ENCODE measurements at regions not wholly inside any gene's neighbourhood (a gene's known extent, or its start where the extent isn't known, plus 50 kb on each side); places are given as distances from the start of the nearest gene placed in this dataset.
A peak's percentile ranks its signal among the peaks of the same experiment; 100 is the strongest.

GRCh38 chr10:43816351-43817321, 168.0 kb upstream of the ZNF32 start:
- TF ChIP-seq POLR2A (IDR thresholded peaks at IDR 0.05): no peak
- no peak for TF ChIP-seq EP300 (IDR thresholded peaks at IDR 0.05)
- no peak for TF ChIP-seq CTCF (IDR thresholded peaks at IDR 0.05)
- TF ChIP-seq POLR2AphosphoS5 (IDR thresholded peaks at IDR 0.05): peak in 1 of 2 donors; percentile 18

GRCh38 chr10:43815181-43815885, 166.7 kb upstream of the ZNF32 start:
- no peak for ATAC-seq (ENCODE audit: low FRiP score in 2 of 2)
- 88 to 93% methylated on average over 2 of the region's 2 CpGs for whole genome bisulfite sequencing, 2 donors
- Histone ChIP-seq H3K36me3 (no peaks in the 10 kb centered on the region), H3K27me3 (no peaks in the 10 kb centered on the region), H3K27ac (peak overlapping the region in 1 of 4 donors; percentile 8), H3K4me3 (no peak overlapping the region), H3K9me3 (no peaks in the 10 kb centered on the region), H3K4me1 (peaks cover 3 to 12% (median 7%) of the 10 kb centered on the region in 4 donors)
- TF ChIP-seq POLR2AphosphoS5 (IDR thresholded peaks at IDR 0.05) (no peak), POLR2A (IDR thresholded peaks at IDR 0.05) (no peak), EP300 (IDR thresholded peaks at IDR 0.05) (no peak), CTCF (IDR thresholded peaks at IDR 0.05) (no peak)
- DNase-seq: no peak

More at GRCh38 chr10:43816351-43817321, 168.0 kb upstream of the ZNF32 start:
- Histone ChIP-seq H3K4me1 (peaks cover 3 to 7% (median 6%) of the 10 kb centered on the region in 4 donors), H3K36me3 (no peaks in the 10 kb centered on the region), H3K4me3 (no peak overlapping the region), H3K9me3 (no peaks in the 10 kb centered on the region), H3K27ac (peak overlapping the region in 1 of 4 donors; percentile 8), H3K27me3 (no peaks in the 10 kb centered on the region)
- peak in 1 of 2 donors; percentile 88 for ATAC-seq (ENCODE audit: low FRiP score in 2 of 2)
- 41 to 51% methylated on average over 10 of the region's 10 CpGs for WGBS, 2 donors
- no peak for DNase-seq

- TF ChIP-seq CTCF (IDR thresholded peaks at IDR 0.05): no peak
- TF ChIP-seq POLR2AphosphoS5 (IDR thresholded peaks at IDR 0.05): no peak
- no peak for TF ChIP-seq POLR2A (IDR thresholded peaks at IDR 0.05)
- no peak for TF ChIP-seq EP300 (IDR thresholded peaks at IDR 0.05)
- H3K4me3 ChIP-seq: no peak overlapping the region
These were observed 166.0 kb upstream of the ZNF32 start for GRCh38 chr10:43814663-43815062.

GRCh38 chr10:43811871-43812270, 163.2 kb upstream of the ZNF32 start:
- peaks cover 3 to 12% (median 7%) of the 10 kb centered on the region in 4 donors for H3K4me1 ChIP-seq
- no peaks in the 10 kb centered on the region for H3K9me3 ChIP-seq
- DNase-seq (no peak), ATAC-seq (ENCODE audit: low FRiP score in 2 of 2) (no peak)
- no peak overlapping the region for H3K27ac ChIP-seq
- no peaks in the 10 kb centered on the region for H3K27me3 ChIP-seq
- no peak overlapping the region for H3K4me3 ChIP-seq
- no peaks in the 10 kb centered on the region for H3K36me3 ChIP-seq
- TF ChIP-seq CTCF (IDR thresholded peaks at IDR 0.05): no peak
- TF ChIP-seq POLR2A (IDR thresholded peaks at IDR 0.05): no peak
- no peak for TF ChIP-seq EP300 (IDR thresholded peaks at IDR 0.05)
- WGBS, 2 donors: 76 to 85% methylated on average over 3 of the region's 3 CpGs

More at GRCh38 chr10:43814663-43815062, 166.0 kb upstream of the ZNF32 start:
- Histone ChIP-seq H3K4me1 (peaks cover 3 to 12% (median 7%) of the 10 kb centered on the region in 4 donors), H3K27ac (no peak overlapping the region), H3K36me3 (no peaks in the 10 kb centered on the region), H3K9me3 (no peaks in the 10 kb centered on the region), H3K27me3 (no peaks in the 10 kb centered on the region)
- DNase-seq (no peak), ATAC-seq (ENCODE audit: low FRiP score in 2 of 2) (no peak)
- WGBS, 2 donors: 94 to 100% methylated on average over 1 of the region's 1 CpG
